MV-4-11 (cell line): ENCODE measurements at regions not wholly inside any gene's neighbourhood (a gene's known extent, or its start where the extent isn't known, plus 50 kb on each side); places are given as distances from the start of the nearest gene placed in this dataset.
"Not testable (repeated sequence)": the region's sequence is repeated elsewhere in the genome, so short reads cannot be mapped to it uniquely, and the experiment has no call there.

Source experiments
- DNase-seq: peaks from one replicate; lab custom pipeline; 2025; lab: John Stamatoyannopoulos, UW

GRCh38 chr2:223467196-223467595, 135.0 kb downstream of the SCG2 start:
- peak; percentile 74 for DNase-seq

GRCh38 chr2:223469270-223470046, 132.7 kb downstream of the SCG2 start:
- peak; percentile 25 for DNase-seq

DNA sequence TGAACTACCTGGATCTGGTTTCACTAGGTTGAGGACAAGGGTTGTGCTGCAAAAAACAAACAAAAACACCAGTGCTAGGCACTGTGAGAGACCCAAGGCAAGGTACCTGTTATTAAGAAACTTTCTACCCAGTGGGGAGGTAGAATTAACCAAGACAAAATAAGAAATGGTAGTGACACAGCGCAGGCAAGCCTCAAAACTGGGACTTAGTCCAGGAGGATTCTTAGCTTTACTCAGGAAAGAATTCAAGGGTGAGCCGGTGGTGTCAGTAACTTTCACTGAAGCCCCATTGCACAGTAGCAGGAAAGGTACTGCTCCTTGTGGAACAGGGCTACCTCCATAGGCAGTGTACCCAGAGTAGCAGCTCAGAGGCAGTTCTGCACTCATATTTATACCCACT, 131.6 kb downstream of the SCG2 start:
- no peak for DNase-seq

DNA sequence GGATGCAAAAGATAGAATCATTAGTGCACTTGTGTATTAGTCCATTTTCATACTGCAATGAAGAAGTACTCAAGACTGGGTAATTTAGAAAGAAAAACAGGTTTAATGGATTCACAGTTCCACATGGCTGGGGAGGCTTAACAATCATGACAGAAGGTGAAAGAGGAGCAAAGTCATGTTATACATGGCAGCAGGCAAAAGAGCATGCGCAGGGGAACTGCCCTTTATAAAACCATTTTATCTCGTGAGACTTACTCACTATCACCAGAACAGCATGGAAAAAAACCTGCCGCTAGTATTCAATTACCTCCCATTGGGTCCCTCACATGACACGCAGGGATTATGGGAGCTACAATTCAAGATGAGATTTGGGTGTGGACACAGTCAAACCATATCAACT, 129.4 kb downstream of the SCG2 start:
- no peak for DNase-seq

DNA sequence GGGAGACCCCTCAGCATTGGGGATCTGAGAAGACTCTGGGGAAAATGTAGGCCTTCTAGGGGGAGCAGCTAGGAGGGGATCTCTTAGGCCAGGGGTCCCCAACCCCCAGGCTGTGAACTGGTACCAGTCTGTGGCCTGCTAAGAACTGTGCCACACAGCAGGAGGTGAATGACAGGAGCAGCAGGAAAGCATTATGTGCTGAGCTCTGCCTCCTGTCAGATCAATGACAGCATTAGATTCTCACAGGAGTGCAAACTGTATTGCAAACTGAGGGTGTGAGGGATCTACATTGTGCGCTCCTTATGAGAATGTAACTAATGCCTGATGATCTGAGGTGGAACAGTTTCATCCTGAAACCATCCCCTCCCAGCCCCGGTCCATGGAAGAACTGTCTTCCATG, 127.3 kb downstream of the SCG2 start:
- DNase-seq = no peak

DNA sequence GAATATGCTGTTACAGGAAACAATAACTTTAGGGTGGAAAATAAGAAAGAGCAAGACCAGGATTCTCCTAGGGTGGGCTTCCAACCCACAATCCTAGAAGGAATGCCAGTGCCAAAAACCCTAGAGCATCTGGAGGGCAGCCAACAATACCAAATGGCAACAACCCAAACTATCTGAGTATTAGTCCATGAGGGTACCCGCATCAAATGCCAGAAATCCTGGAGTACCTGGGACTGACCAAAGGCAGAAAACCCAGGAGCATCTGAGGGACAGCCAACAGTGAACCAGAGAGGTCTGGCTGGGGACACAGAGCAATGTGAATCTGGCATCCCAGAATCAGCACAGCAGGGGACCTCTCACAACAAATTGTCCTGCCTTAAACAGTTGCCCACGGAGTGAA, 126.3 kb downstream of the SCG2 start:
- DNase-seq = no peak

DNA sequence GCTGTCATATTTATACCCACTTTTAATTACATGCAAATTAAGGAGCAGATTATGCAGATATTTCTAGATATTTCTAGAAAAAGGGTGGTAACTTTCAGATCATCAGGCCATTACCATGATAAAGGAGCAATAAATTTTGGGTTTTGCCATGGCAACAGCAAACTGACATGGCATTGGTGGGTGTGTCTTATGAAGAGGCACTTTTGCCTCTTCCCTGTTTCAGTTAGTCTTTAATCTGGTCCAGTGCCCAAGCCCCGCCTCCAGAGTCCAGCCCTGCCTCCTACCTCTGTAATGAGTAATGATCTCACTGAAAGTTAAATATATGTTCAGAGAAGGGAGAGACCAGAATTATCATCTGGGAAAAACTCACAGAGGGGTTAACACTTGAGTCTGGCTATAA, 124.8 kb downstream of the SCG2 start:
- DNase-seq = peak; percentile 11

DNA sequence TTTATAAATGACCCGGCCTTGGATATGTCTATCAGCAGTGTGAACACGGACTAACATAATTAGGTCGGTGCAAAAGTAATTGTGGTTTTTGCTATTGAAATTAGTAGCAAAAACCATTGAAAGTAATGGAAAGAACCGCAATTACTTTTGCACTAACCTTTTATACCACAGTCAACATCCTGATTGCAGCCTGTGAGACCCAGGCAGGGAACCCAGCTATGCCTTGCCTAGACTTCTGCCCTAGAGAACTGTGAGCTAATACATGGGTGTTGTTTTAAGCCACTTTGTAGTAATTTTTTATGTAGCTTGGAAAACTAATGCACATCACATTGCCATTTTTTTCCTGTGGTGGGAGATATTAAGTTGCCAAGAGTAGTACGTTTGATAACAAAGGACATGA, 120.7 kb downstream of the SCG2 start:
- DNase-seq = no peak

- DNase-seq = no peak
Observed at GRCh38 chr2:223486751-223487150, 115.4 kb downstream of the SCG2 start.

GRCh38 chr2:223487214-223487846, 114.8 kb downstream of the SCG2 start:
- DNase-seq = no peak

GRCh38 chr2:223488814-223489213, 113.3 kb downstream of the SCG2 start:
- DNase-seq = no peak

DNA sequence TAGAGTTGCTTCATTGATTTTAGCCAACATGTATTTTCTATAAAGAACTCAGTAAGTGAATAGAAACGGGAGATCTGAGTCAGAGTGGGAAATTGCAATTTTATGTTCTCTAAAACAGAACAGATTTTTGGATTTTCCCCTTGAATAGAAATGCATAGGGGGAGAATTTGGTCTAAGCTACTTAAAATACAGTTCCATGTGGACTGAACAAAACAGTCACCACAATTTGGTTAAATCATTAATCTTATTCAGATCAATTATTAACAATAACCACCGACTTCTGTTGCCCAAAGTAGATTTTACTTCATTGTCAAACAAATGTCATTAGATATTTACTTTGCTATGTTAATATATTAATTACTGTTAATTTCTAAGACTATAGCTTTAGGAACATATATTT, 107.7 kb downstream of the SCG2 start:
- no peak for DNase-seq

GRCh38 chr2:223494942-223495341, 107.2 kb downstream of the SCG2 start:
- no peak for DNase-seq

GRCh38 chr2:223496853-223497252, 105.3 kb downstream of the SCG2 start:
- not testable (repeated sequence) for DNase-seq

DNA sequence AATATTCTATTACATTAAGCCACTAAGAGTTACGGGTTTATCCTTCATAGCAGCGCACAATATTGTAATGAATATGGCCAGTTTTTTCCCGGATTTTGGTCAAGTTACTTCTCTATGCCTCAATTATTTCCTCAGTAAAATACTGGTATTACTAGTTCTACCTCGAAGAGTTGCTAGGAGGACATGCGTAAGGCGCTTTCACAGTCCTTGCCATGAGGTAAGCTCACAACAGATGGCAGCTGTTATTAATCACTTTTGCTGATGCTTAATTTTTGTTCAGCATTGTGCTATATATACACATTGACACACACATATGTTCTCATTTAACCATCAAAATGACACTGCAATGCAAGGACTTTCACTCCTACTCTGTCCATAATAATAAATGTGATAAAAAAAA, 101.5 kb downstream of the SCG2 start:
- DNase-seq = no peak

GRCh38 chr2:223501641-223502040, 100.5 kb downstream of the SCG2 start:
- no peak for DNase-seq

GRCh38 chr2:223503746-223504145, 98.4 kb downstream of the SCG2 start:
- DNase-seq = no peak

DNA sequence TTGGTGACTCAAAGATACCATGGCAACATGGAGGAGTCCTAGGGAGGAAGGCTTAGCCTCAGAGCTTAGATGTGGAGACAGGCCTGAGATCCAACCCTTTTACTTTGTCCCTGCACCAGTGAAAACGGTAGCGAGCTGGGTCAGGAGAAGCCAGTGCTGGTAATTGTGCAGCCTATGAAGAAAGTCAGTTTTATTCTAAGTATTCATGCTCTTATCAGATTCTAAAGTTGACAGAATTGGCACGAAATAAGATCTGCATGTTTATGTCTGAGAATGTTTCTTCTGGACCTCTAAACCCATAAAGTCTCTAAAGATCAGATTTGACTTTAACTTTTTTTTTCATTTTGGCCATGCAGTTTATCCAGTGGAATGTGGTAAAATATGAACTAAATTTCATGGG, 93.8 kb downstream of the SCG2 start:
- no peak for DNase-seq

DNA sequence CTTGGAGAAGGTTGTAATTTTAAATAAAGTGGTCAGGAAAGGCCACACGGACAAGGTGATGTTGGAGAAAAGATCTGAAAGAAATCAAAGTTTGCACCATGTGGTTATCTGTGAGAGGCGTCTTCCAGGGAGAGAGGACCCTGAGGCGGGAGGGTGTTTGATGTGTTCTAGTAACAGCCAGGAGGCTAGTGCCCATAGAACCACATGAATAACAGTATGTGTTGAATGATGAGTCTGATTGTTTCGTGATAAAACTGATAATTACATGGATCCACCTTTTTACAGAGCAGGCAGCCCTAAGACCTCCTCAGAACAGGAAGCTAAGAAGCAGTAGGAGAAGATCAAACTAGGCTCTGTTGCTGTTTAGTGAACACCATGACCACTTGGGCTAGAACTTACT, 91.4 kb downstream of the SCG2 start:
- no peak for DNase-seq

GRCh38 chr2:223511168-223511567, 91.0 kb downstream of the SCG2 start:
- no peak for DNase-seq

DNA sequence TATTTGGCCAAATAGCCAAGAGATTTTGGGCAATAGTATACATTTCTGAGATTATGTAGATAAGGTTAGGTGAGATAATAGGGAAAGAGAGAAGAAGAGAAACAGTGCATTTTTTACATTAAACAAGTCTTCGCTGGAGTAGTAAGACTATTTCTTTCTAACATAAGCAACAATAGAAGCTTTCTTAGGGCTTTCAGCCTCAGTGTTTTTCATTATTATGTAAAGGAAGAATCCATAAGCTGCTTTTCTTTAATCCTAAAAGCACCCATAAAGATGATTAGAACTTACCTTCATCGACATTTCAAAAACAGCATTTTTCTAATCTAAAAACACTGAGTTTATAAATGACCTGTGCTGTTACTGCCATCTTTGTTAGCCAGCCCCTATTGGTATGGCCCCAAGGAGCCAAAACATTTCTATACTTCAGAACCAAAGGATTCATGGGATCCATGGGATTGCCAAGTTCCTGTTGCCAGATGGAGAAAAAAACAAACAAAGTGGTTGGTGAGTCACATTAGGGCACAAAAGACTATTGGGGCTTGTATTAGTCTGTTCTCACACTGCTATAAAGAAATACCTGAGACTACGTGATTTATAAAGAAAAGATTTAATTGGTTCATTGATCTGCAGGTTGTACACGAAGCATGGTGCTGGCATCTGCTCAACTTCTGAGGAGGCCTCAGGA, 88.2 kb downstream of the SCG2 start:
- no peak for DNase-seq

DNA sequence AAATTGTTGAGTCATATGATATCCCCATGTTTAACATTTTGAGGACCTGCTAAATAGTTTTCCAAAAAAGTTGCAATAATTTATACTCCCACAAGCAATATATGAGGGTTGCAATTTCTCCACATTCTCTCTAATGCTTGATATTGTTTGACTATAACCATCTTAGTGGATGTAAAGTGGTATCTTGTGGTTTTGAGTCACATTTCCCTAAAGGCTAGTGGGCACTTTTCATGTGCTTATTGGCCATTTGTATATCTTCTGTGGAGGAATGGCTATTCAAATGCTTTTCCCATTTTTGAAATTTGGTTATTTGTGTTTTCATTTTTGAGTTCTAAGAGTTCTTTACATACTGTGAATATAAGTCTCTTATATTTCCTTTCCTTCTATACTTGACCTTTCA, 82.7 kb downstream of the SCG2 start:
- no peak for DNase-seq

DNA sequence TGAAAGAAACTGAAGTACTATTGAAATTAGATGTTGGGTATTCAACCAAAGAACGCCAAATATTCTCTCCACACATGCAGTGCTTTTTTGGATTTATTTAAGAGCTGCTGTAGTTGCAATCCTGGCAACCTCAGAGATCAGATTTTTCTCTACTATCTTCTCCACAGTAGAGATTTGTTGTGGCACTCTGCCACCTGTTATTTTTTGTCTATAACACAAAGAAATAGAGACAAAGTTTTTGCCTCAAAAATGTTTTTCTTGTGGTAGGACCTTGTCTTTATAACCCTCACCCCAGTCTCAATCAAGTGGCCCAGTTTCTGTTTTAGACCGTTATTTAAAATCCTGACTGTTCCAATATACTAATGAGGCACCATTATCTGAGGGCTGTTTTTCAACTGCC, 79.4 kb downstream of the SCG2 start:
- no peak for DNase-seq
